GM19025 (cell line): ENCODE measurements at regions not wholly inside any gene's neighbourhood (a gene's known extent, or its start where the extent isn't known, plus 50 kb on each side); places are given as distances from the start of the nearest gene placed in this dataset.

Source experiments
- ATAC-seq: cut with Tn5 transposase; IDR thresholded peaks from one replicate; pipeline ENCODE4 v1.9.1; 2021; ENCODE audit warnings: mild to moderate bottlenecking, low read depth, moderate library complexity; ENCODE audit not compliant: unreplicated experiment

GRCh38 chr14:98175881-98176280, 1096.1 kb downstream of the BCL11B start:
- ATAC-seq = no peak

- no peak for ATAC-seq
Observed at GRCh38 chr14:98176892-98177291, 1095.1 kb downstream of the BCL11B start.

- ATAC-seq = no peak
Observed at GRCh38 chr14:98177551-98177950, 1094.4 kb downstream of the BCL11B start.

DNA sequence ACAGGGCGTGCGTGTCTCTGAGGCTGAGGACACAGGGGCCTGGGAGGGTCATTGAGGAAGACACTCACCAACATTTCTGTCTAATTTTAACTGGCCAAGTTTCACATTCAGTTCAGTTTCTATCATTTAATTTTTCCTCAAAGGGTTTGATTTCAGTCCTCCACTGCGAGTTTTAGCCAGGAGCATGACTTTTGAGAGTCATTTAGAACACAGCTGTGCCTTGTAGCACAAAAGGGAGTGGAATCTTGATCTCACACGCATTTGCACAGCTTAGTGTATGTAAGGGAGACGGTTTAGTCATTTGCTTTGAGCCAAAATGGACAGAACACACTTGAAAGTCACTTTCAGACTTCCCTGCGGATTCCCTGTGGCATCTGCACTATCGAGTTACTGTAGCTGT, 1090.8 kb downstream of the BCL11B start:
- no peak for ATAC-seq

- no peak for ATAC-seq
Observed at GRCh38 chr14:98181768-98182167, 1090.2 kb downstream of the BCL11B start.

GRCh38 chr14:98182393-98183055, 1089.5 kb downstream of the BCL11B start:
- ATAC-seq = no peak

GRCh38 chr14:98183556-98183955, 1088.4 kb downstream of the BCL11B start:
- no peak for ATAC-seq

DNA sequence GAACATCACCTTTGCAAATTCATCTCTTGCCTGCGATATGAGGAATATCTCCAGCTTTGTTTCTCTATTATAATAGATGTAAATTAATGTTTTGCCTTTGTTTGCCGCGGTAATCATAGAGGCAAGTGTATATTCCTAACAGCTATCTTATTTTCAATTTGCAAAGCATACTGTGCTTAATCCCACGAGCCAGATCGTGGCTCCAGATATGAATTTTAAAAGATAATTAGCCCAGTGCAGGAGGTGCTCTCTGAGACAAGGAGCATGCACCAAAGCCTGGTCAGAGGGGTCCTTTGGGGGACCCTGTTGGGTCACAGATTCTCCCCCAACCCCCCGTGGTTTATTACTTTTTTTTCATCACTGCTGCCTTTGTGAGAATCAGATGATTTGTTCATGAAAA, 1087.5 kb downstream of the BCL11B start:
- no peak for ATAC-seq

DNA sequence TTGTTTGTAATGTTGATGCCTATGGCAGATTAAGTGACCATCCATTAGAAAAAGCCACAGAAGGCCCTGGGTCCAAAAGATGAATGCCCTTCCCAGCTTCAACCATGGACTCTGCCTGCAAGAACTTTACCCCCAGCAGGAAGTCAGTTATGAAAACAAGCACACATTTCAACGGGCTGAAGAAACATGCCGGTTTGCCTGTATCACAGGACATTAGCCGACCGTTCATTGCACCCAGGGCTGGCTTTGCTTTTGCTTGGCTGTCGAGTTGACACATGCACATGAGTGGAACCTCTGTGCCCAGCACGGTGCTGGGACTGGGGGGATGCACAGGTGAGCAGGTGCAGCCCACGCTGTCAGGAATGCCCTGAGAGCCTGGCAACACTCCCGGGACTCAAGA, 1087.0 kb downstream of the BCL11B start:
- no peak for ATAC-seq

DNA sequence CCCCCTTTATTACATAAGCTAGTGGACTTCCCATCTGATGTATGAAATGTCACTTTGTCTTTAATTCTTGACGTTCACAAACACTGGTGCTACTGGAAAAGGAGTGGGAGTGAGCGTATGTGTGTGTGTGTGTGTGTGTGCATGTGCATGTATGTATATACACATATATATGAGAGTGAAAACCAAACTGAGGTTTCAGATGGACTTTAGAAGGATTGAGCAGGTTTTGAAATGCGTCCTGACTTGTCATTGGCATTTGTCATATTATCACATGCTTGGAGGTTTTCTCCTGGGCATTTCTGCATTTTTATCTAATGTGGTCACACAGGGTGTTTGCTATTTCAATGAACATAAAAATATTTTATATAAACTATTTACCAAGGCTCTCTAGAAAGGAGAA, 1085.9 kb downstream of the BCL11B start:
- no peak for ATAC-seq

DNA sequence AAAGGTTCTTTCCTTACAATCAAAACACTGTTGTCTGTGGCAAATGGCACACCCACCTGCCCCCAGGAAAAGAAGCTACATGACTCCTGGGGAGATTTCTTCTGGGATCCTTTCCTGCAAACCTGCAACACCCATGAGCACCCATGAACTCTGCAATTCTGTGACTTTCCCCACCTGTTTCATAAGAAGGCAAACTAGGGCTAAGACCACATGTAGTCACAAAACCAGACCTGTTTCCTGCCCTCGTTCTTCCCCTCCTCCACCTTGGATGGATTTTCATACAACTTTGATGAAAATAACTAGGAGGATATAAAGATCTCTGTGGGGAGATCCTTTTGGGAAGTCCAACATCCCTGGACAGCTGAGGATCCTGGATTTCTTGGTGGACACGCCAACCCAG, 1084.7 kb downstream of the BCL11B start:
- ATAC-seq = no peak

- no peak for ATAC-seq
Observed at GRCh38 chr14:98189062-98189461, 1082.9 kb downstream of the BCL11B start.

DNA sequence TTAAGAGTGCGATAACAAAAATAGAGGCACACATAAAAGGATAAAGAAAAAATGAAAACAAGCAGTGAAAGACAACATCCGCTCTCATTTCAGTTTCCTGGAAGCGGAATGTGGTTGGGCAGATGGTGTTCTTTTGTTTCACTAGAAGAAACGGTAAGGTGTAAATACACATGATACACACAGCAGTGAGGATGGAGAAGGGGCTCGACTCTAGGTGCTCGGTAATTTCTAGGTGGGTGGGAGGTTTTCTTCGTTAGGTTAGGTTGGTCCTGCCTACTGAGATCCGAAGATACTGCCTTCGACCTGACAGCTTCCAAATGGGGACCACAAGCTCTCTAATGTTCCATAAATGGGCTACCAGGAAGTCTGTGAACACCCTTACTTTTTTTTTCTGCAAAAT, 1082.5 kb downstream of the BCL11B start:
- ATAC-seq = no peak

GRCh38 chr14:98189944-98190343, 1082.1 kb downstream of the BCL11B start:
- no peak for ATAC-seq

GRCh38 chr14:98192946-98193345, 1079.1 kb downstream of the BCL11B start:
- no peak for ATAC-seq

- no peak for ATAC-seq
Observed at GRCh38 chr14:98194821-98195220, 1077.2 kb downstream of the BCL11B start.

GRCh38 chr14:98195256-98195655, 1076.7 kb downstream of the BCL11B start:
- no peak for ATAC-seq

GRCh38 chr14:98197933-98198332, 1074.1 kb downstream of the BCL11B start:
- no peak for ATAC-seq

GRCh38 chr14:98198385-98198784, 1073.6 kb downstream of the BCL11B start:
- ATAC-seq = peak; percentile 71

DNA sequence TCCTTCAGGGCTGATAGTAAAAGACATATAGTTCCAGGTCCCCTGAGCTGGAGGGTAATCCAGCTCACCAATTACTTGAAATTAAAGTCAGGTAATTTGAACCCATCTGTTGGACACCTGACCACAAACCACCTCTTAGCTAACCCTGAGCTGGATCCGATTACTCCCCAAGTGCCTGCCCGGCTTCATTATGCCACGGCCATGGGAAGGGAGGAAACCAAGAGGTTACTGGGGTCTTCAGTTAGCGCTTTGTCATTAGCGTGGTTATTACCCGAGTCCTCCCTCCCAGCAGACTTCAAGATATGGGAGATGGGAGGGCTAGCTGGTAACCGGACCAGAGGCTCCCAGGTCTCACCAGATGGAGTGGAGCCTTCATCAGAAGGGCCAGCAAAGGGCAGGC, 1071.4 kb downstream of the BCL11B start:
- ATAC-seq = no peak

GRCh38 chr14:98203421-98203820, 1068.6 kb downstream of the BCL11B start:
- no peak for ATAC-seq

- ATAC-seq = no peak
Observed at GRCh38 chr14:98204139-98204538, 1067.9 kb downstream of the BCL11B start.

DNA sequence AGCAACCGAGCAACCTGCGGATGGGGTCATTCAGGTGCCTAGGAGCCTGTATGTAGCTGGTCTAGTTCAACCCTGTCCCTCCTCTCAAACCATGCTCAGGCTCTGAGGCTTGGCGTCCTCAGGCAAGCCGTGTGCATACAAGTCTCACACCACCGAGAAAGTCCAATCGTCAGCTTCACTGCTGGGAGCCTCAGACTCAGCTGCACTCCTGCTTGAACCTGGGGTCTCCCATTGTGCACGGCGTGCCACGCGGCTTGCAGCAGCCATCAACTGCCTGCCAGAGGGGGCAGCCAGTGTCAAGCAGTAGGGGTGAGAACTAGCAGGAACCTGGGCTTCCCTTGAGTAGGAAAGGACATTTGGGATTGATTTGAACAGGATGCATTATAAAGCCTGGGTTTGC, 1064.6 kb downstream of the BCL11B start:
- ATAC-seq = no peak
